GM19043 (cell line): ENCODE measurements at regions not wholly inside any gene's neighbourhood (a gene's known extent, or its start where the extent isn't known, plus 50 kb on each side); places are given as distances from the start of the nearest gene placed in this dataset.
"Not testable (repeated sequence)": the region's sequence is repeated elsewhere in the genome, so short reads cannot be mapped to it uniquely, and the experiment has no call there.

Source experiments
- ATAC-seq: cut with Tn5 transposase; IDR thresholded peaks from one replicate; pipeline ENCODE4 v1.9.1; 2021; ENCODE audit warnings: low read depth; ENCODE audit not compliant: unreplicated experiment

DNA sequence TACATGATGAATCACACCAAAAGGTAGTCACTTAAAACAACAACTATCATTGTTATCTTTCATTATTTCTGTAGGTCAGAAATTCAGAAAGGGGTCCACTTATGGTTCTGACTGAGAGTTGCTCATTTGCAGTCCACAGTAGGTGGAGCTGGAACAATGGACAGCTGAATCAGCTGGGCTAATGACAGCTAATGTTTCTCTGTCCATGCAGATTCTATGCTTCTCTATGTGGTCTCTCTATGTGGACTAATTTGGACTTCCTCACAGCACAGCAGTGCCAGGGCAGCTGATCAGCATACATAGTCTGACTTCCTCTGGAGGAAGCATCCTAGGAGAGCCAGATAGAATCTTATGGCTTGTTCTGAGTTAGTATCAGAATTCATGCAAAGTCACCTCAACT, 131.7 kb upstream of the INTU start:
- no peak for ATAC-seq

DNA sequence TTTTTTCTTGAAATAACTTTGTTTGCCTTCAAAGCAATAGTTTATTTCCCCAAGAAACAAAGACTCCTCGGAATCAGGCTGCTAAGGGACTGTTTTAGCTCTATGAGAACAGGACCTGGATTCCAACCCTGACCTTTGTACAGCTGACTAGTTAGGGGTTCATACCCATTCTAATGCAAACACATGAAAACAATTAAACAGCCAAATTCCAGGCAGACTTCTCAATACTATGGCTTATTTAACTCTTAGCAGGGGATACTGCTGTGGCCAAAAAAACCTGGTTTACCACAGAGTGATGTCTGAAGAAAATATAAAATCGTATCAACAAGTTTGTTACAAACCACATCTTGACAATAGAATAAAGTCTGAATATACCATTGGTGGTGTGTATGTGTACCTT, 129.6 kb upstream of the INTU start:
- ATAC-seq = no peak

DNA sequence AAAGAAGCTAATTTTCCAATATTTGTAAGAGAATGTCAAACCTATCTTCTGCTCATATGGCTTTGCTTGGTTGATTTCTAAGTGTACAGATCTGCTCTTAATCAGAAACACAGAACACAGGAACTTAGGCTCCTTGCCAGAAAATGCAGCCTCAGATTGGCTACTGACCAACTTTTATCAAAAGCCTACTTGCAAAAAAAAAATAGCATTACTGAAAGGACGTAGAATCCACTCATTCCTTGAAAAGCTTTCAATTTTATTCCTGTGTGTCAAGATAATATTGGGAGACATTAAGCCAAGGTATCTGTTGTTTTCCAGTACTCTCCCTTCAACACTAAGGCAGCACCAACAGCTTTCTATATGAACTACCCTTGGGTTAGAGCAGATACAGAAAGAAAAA, 127.6 kb upstream of the INTU start:
- ATAC-seq = no peak

DNA sequence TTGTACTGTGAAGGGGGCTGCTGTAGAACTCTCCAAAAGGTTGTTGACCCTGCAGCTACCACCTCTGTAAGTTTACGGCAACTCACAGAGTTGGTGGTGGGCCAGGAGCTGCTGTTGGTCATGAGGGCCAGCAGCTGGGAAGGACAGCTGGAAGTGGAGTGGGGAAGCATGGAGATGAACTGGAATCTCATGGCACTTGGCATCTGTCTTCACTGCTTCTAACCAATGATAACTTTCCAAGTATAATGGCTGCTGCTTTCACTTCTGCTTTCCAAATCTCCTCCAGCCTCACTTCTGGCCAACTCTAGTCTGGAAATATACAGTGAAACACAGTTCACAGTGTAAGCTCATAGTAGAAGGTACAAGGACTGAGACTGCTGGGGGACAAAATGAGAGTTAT, 126.5 kb upstream of the INTU start:
- no peak for ATAC-seq

DNA sequence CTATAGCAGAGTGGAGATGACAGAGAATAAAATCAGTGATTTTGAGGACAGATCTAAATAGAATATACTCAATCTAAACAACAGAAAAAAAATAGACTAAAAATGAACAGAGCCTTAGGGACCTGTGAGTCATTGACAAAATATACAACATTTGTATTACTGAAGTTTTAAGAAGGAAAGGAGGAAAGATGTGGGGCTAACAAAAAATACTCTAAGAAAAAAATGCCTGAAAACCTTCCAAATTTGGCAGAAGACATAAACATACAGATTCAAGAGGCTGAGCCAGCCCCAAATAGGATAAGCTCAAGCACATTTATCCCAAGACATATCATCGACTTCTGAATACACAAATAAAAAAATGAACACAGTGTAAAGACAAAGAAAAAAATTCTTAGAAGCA, 123.6 kb upstream of the INTU start:
- ATAC-seq = no peak

DNA sequence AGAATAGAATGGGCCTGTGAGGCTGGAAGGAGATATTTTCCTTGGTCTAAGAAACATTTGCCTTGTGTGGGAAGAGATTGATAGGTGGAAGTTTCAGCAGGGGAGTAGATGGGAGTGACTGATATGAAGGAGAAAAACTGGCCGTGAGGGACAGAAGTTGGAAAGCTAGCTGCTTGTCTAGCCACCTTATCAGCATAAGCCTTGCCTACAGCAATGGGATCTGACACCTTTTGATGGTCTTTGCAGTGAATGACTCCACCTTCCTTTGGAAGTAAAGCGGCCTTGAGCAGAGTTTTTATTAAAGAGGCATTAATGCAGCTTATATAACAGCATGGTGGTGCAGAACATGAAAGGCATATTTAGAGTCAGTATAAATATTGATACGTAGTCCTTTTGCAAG, 120.1 kb upstream of the INTU start:
- not testable (repeated sequence) for ATAC-seq

DNA sequence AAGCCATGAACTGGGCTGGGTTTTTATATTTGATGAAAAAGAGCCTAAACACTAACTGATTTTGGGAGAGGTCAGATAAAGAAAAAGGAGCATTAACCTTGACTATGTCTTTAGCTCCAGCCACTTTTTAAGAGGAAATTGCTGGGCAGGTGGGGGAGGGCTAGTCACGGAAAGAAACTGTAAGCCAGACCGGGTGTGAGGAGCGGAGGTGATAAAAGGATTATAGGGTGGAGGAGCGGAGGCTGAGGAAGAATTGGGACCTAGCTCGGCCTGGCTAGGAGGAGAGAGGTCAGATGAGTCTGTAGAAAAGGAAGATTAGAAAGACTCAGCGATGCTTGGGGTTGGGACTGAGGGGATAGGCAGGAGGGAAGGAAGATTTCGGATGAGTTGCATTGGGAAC, 117.5 kb upstream of the INTU start:
- ATAC-seq = not testable (repeated sequence)

DNA sequence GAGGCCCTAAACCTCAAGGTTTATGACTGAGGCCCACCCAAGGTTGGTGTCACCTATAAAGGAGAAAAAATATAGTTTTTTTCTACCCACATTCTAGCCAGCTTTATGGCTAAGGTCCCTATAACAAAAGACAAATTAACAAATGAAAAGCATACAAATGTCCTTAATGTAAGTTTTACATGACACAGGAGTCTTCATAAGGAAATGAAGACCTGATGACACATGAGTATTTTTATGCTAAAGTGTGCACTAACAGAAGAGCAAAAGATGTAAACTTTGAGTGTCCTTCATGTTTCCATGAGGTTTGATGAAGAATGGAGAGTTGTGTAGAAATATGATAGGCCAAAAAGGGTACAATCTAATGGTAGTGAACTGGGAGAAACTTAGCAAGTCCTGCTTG, 114.7 kb upstream of the INTU start:
- ATAC-seq = no peak

DNA sequence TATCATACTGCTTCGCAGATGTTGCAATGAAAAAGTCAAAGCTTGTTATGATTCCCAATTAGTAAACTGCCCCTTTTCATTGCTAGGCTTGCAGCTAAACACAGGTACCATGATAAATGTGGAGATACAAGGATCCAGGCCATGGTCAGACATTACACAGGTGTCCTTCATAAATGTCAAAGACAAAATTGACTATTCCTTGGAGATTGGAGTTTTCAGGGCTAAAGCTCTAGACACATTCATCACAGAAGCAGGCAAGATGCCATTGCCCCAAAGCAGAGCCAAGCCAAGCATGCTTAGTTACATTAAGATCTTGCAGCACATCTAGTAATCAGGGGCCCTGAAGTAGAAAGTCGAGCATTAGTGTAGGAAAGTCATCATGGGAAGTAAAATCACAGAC, 111.3 kb upstream of the INTU start:
- ATAC-seq = no peak

DNA sequence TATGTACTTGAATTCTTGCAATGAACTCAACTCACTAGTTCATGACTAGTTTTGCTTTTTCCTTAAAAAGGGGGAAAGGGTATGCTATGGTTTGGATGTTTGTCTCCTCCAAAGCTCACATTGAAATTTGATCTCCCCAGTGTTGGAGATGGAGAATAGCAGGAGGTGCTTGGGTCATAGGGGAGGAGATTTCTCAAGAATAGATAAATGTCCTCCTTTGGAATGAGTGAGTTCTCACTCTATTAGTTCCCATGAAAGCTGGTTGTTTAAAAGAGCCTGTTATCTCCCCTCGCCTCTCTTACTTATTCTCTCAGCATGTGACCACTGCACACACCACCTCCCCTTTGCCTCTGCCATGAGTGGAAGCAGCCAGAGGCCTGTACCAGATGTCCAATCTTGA, 109.4 kb upstream of the INTU start:
- no peak for ATAC-seq

DNA sequence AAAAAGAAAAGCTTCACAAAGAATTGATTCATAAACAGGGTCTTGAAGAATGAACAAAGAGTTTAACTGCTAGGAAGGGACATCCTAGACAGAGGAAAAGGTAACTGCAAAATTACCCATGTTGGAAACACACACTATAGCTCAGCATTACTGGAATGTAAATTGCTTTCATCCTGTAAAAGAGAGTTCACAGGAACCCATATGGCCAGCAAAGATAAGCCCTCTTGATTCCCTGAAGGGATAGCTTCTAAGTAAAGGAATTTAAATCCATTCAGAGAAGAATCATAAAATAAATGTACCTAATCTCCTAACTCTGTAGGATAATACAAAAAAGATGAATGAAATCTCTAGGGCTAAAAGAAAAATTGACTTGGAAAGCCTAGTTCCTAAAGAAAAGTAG, 107.1 kb upstream of the INTU start:
- ATAC-seq = no peak

DNA sequence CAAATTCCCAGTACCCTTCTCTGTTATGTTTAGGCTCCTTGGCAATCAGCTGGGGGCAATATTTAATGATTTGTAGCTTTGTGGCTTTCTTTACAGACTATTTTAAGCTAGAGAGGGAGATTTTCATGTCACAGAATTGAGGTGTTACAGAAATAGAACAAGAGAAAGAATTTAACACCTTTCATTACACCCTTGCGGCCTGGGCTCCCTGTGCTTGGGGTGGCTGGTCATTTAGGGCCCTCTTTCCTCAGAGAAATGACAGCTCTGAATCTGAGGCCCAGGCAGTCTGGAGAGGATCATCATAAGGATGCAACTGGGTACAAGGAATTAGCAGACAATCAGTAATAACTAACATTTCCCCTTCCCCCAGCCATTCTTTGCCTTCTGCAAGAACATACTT, 104.5 kb upstream of the INTU start:
- ATAC-seq = no peak

DNA sequence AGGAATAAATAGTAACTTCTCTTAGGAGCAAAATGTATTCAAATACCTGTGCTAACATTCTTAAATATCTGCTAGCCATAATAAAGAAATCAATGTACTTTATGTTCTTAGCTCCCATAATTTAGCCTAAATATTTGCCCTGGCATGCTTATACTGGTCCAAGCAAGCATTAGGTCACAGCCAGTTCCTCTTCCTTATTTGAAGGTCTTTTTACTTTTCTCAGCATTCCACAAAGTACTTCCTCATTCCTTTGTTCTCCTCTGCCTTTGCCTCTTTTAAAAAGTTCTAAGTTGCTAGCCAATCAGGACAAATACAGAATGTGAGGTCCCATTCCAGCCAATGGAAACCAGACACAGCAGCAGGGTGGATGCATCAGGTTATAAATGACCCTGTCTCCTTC, 102.9 kb upstream of the INTU start:
- ATAC-seq = not testable (repeated sequence)

DNA sequence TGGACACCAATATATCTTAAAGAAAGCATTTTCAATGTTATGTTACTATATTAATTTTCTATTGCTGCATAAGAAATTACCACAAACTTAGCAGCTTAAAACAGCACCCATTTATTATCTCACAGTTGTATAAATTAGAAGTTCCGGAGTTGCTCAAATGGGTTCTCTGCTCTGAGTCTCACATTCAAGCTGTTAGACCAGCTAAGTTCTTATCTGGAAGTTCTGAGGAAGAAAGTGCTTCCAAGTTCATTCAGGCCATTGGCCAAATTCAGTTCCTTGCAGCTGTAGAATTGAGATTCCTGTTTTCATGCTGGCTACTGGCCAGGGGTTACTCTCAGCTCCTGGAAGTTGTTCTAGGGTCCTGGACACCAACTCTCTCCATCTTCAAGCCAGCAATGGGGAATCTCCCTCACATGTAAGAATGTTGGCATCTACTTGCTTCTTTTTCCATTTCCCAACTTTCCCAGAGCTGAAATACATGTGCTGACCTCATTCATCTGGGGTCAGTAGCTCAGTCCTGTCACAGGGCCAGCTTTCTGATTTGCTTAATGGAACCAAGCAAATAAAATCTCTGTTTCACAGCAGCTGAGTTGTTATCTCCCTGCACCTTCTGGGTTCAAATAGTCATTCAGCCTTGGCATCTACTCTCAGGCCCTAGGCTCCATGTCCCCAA, 99.6 kb upstream of the INTU start:
- ATAC-seq = no peak

DNA sequence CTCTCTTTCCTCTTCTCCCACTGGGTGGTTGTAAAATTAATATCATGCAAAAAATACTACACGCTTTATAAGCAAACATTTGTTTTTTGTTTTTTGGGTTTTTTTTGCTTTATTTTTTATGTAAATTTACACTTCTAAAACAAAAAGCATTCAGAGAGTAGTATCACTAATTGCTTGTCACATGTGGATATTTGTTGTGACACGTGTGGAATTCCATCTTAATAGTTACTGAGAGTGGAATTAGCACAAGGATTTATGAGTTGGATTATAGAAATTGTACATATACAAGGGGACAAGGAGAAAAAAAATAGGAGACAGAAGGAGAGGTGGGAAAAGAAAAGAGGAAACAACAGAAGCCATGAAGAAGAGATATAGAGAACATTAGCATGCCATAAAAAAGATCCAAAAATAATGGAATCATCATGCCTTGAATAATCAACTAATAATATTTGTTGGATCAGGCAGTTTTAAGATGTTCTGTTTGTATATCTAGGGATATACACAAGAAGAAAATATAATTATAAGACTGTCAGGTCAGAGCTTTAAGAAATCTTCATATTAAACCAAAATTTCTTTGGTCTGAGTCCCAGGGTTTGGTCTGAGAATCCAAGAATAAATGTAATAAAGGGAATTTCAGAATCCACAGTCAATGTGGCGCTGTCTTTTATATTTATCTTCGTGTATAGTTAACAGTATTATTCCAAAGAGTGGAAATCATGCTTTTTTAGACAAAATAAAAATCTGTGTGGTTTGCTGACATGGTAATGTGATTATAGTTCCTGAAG, 98.5 kb upstream of the INTU start:
- ATAC-seq = no peak

DNA sequence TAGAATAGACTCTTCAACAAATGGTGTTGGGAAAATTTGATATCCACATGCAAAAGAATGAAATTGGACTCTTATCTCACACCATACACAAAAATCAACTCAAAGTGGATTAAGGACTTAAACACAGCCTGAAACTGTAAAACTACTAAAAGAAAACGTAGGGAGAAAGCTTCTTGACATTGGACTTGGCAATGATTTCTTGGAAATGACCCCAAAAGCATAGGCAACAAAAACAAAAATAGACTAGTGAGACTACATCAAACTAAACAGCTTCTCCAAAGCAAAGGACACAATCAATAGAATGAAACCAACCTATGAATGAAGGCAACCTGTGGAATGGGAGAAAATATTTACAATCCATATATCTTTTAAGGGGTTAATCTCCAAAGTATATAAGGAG, 94.7 kb upstream of the INTU start:
- no peak for ATAC-seq

DNA sequence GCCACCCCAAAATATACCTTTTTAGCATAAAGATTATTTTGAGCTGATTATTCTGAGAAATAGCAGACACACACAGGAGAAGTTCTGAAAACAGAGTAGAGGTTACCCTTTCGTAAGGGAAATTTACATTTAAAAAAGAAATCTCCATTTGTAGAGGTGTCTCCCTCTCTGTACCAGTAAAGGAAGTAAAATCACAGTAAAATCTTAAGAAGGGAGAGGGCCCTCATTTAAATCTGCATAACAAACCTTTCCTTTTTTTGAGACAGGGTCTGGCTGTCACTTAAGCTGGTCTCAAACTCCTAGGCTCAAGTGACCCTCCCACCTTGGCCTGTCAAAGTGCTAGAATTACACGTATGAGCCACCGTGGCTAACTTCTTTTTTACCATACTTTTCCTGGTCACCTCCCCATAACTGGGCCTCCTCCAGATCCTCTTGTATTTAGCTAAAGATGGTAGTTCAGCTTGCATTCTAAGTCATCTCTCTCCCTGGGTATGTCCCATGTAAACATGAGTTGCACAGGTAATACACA, 92.2 kb upstream of the INTU start:
- no peak for ATAC-seq

DNA sequence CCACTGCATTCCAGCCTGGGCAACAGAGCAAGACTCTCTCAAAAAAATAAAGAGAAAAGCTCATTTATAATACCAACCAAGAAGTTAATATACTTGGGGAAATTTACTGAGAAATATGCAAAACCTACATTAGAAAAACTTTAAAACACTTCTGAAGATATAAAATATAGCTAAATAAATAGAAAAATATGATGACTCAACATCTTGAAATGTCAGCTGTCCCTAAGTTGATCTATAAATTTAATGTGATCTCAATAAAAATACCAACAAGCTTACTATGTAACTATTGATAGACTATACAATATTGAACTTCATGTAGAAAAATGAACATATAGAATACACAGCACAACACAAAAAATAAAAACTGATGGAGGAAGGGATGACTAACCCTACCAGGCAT, 87.5 kb upstream of the INTU start:
- ATAC-seq = no peak

DNA sequence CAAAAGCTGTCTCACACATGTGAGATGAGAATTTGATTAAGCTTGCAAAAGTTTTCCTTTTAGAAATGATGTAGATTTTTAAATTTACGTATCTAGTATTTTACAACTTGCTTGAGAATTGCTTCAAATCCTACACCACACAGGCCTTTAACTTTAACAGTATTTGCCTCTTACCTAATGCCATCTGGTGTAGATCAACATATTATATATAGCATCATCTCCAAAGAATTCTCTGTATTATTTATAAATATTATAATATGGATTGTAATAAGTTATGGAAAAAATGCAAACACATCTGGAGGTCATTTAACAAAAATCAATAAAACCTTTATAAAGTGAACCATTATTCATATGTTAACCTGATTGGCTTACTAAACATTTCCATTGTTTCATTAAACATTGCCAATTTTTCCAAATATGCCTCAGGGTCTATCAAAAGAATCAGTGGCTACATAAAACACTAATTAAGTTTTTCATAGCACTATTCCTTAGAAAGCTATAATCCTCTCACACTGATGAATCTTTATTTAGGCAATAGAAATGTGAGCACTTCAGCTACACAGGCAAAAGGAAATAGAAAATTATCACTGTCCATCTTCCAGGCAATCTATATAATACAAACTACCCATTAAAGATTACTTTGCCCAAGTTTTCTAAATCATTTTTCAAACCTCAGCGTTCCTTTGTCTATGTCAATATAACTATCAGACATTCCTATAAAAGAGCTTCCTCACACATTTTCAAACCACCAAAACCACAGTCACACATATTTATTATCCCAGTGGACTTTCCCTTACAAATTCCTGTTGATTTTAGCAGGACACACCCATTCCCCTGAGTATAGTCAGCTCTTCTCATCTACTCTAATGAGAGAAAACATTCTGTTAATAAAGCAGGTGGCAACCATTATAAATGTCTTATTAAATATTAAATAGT, 83.5 kb upstream of the INTU start:
- ATAC-seq = no peak

DNA sequence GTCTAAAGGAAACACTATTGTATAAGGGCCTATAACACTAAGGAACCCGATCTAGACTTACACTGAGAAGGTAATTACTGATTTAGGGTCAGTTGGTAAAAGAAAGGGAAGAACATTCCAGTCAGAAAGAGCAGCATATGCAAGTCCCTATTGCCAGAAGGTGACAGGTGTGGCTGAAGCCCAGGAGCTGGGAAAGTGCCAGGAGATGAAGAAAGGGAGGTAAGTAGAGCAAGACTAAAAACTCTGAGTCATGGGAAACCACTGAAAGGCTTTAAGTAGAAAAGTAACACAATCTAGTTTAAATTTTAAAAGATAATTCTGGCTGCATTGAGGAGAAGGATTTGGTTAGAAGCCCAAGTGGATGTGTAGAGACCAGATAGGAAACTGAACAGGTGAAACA, 77.7 kb upstream of the INTU start:
- ATAC-seq = no peak

DNA sequence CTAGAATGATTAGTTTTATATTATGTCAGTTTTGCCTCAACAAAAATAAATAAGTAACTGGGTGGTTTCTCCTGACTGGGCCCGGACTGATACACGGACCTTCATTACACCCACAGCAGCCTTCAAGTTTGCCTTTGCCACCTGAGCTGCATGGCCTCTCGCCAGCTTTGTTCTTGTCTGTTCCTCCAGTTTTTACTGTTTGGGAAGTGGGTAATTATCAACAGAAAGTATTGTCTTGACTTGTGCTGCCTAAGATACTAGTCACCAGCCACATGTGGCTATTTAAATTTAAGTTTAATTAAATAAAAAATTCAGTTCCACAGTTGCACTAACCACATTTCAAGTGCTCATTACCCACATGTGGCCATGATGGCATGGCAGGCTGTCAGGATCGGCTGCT, 74.7 kb upstream of the INTU start:
- ATAC-seq = no peak
